ENCODE measurements at regions not wholly inside any gene's neighbourhood (a gene's known extent, or its start where the extent isn't known, plus 50 kb on each side); places are given as distances from the start of the nearest gene placed in this dataset.

- no peak for TF ChIP-seq REST (IDR thresholded peaks at IDR 0.05; ENCODE audit: low read depth, low read length)
- TF ChIP-seq, protein P1, sequence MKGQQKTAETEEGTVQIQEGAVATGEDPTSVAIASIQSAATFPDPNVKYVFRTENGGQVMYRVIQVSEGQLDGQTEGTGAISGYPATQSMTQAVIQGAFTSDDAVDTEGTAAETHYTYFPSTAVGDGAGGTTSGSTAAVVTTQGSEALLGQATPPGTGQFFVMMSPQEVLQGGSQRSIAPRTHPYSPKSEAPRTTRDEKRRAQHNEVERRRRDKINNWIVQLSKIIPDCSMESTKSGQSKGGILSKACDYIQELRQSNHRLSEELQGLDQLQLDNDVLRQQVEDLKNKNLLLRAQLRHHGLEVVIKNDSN (IDR thresholded peaks at IDR 0.05; ENCODE audit: borderline replicate concordance, low read depth) = no peak
- TF ChIP-seq JUND (IDR thresholded peaks at IDR 0.05) = peak; percentile 79
- peak; percentile 75 for TF ChIP-seq FOSL2 (IDR thresholded peaks at IDR 0.05; ENCODE audit: borderline replicate concordance, low read depth)
- TF ChIP-seq FOXM1 (IDR thresholded peaks at IDR 0.05; ENCODE audit: low read depth) = no peak
- TF ChIP-seq TCF12 (IDR thresholded peaks at IDR 0.05) = peak; percentile 85
- TF ChIP-seq NFIC (IDR thresholded peaks at IDR 0.05; ENCODE audit: borderline replicate concordance) = peak; percentile 84
- no peak for TF ChIP-seq POLR2AphosphoS5 (IDR thresholded peaks at IDR 0.05; ENCODE audit: low read depth, low read length)
- no peak for TF ChIP-seq NRF1 (IDR thresholded peaks at IDR 0.05; ENCODE audit: low read depth, low read length)
- peak in 1 of 2 experiments; percentile 51; a peak in 1 of 4 replicates for TF ChIP-seq EP300 (IDR thresholded peaks at IDR 0.05; ENCODE audit: borderline replicate concordance in 1 of 2, low read depth in 1 of 2, low read length in 1 of 2)
- no peak for TF ChIP-seq GABPA (IDR thresholded peaks at IDR 0.05; ENCODE audit: low read depth)
- no peak for TF ChIP-seq RFX5 (IDR thresholded peaks at IDR 0.05; ENCODE audit: low read length)
- TF ChIP-seq RAD21 (IDR thresholded peaks at IDR 0.05; ENCODE audit: low read length) = no peak
- TF ChIP-seq MEF2A (IDR thresholded peaks at IDR 0.05; ENCODE audit: borderline replicate concordance, low read depth) = no peak
- no peak for TF ChIP-seq TAF1 (IDR thresholded peaks at IDR 0.05; ENCODE audit: borderline replicate concordance, low read depth, low read length)
- TF ChIP-seq RXRA (IDR thresholded peaks at IDR 0.05; ENCODE audit: borderline replicate concordance, low read depth) = no peak
- TF ChIP-seq CTCF (IDR thresholded peaks at IDR 0.05) = no peak
- TF ChIP-seq MAX (IDR thresholded peaks at IDR 0.05; ENCODE audit: low read depth) = no peak; the same call in 1 of the 2 replicates
- TF ChIP-seq, protein P2, sequence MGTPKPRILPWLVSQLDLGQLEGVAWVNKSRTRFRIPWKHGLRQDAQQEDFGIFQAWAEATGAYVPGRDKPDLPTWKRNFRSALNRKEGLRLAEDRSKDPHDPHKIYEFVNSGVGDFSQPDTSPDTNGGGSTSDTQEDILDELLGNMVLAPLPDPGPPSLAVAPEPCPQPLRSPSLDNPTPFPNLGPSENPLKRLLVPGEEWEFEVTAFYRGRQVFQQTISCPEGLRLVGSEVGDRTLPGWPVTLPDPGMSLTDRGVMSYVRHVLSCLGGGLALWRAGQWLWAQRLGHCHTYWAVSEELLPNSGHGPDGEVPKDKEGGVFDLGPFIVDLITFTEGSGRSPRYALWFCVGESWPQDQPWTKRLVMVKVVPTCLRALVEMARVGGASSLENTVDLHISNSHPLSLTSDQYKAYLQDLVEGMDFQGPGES (IDR thresholded peaks at IDR 0.05; ENCODE audit: low read depth, low read length) = no peak
- no peak for TF ChIP-seq SMC3 (IDR thresholded peaks at IDR 0.05; ENCODE audit: low read depth, low read length)
- TF ChIP-seq MXI1 (IDR thresholded peaks at IDR 0.05; ENCODE audit: low read depth, low read length) = no peak
- TF ChIP-seq EZH2phosphoT487 (IDR thresholded peaks at IDR 0.05; ENCODE audit: borderline replicate concordance, low read depth) = no peak
Observed at GRCh38 chr2:188788621-188789020, 185.6 kb upstream of the COL3A1 start (continued).

Data from SK-N-SH (cell line).